HepG2 (cell line): ENCODE measurements at regions not wholly inside any gene's neighbourhood (a gene's known extent, or its start where the extent isn't known, plus 50 kb on each side); places are given as distances from the start of the nearest gene placed in this dataset.

Source experiments
- GTF2F1 ChIP-seq: fragments of 150-350 bp; IDR thresholded peaks from 2 replicates; pipeline ENCODE4 v1.6.1; 2014; ENCODE audit warnings: low read length
- MAZ ChIP-seq, 2 experiments: sonication (generic) in 1 of 2; formaldehyde crosslinking in 1 of 2; IDR thresholded peaks; 2 replicates each; pipeline versions ENCODE4 v1.5.0 to v1.6.1; 2012 to 2020; ENCODE audit warnings: low read depth in 2 of 2, mild to moderate bottlenecking in 2 of 2, borderline replicate concordance in 1 of 2, improper control_type of control experiment in 1 of 2, low read length in 1 of 2, missing genetic modification reagents in 1 of 2, moderate library complexity in 1 of 2
- RFXAP ChIP-seq: sonication (generic); formaldehyde crosslinking; IDR thresholded peaks from 2 replicates; pipeline ENCODE4 v1.4.0; 2020; ENCODE audit warnings: missing genetic modification reagents, borderline replicate concordance
- SOX6 ChIP-seq, 2 experiments: fragments of 450-650 bp in 1 of 2; sonication (generic) in 1 of 2; formaldehyde crosslinking in 1 of 2; IDR thresholded peaks; 2 replicates each; pipeline versions ENCODE4 v1.4.0 to v1.6.1; 2017 to 2020; ENCODE audit warnings: antibody characterized with exemption in 1 of 2, mild to moderate bottlenecking in 1 of 2, missing genetic modification reagents in 1 of 2
- STAG1 ChIP-seq: sonication (generic); formaldehyde crosslinking; IDR thresholded peaks from 2 replicates; pipeline ENCODE4 v1.4.0; 2020; ENCODE audit warnings: missing genetic modification reagents
- ZBTB20 ChIP-seq: sonication (generic); formaldehyde crosslinking; IDR thresholded peaks from 2 replicates; pipeline ENCODE4 v1.8.1; 2023; ENCODE audit warnings: missing genetic modification reagents, low read depth, mild to moderate bottlenecking, borderline replicate concordance
- ZBTB7B ChIP-seq: sonication (generic); formaldehyde crosslinking; IDR thresholded peaks from 2 replicates; pipeline ENCODE4 v1.4.0; 2020; ENCODE audit warnings: missing genetic modification reagents
- ZKSCAN1 ChIP-seq: fragments of 150-350 bp; IDR thresholded peaks from 2 replicates; pipeline ENCODE4 v1.6.1; 2014; ENCODE audit warnings: low read length
- ZNF383 ChIP-seq: sonication (generic); formaldehyde crosslinking; IDR thresholded peaks from 2 replicates; pipeline ENCODE4 v1.4.0; 2020; ENCODE audit warnings: missing genetic modification reagents, mild to moderate bottlenecking, borderline replicate concordance
- ZNF652 ChIP-seq: IDR thresholded peaks from 2 replicates; pipeline ENCODE4 v1.6.1; 2016; ENCODE audit warnings: low read depth, borderline replicate concordance
- TF ChIP-seq, protein P1 (sequence below): sonication (generic); formaldehyde crosslinking; IDR thresholded peaks from 2 replicates; pipeline ENCODE4 v1.8.1; 2023; ENCODE audit warnings: mild to moderate bottlenecking, inconsistent platforms, moderate library complexity, missing genetic modification reagents, borderline replicate concordance
- TF ChIP-seq, protein P2 (sequence below): sonication (generic); formaldehyde crosslinking; IDR thresholded peaks from 2 replicates; pipeline ENCODE4 v1.4.0; 2020; ENCODE audit warnings: missing genetic modification reagents
- TF ChIP-seq, protein P3 (sequence below): sonication (generic); formaldehyde crosslinking; IDR thresholded peaks from 2 replicates; pipeline ENCODE4 v1.4.0; 2020; ENCODE audit warnings: mild to moderate bottlenecking, missing genetic modification reagents
- TF ChIP-seq, protein P4 (sequence below): sonication (generic); formaldehyde crosslinking; IDR thresholded peaks from 2 replicates; pipeline ENCODE4 v1.9.0; 2022; ENCODE audit warnings: missing genetic modification reagents, mild to moderate bottlenecking, borderline replicate concordance

GRCh38 chr17:72426948-72427760 lies 306.3 kb downstream of the SOX9 start (continued):
- TF ChIP-seq, protein P1, sequence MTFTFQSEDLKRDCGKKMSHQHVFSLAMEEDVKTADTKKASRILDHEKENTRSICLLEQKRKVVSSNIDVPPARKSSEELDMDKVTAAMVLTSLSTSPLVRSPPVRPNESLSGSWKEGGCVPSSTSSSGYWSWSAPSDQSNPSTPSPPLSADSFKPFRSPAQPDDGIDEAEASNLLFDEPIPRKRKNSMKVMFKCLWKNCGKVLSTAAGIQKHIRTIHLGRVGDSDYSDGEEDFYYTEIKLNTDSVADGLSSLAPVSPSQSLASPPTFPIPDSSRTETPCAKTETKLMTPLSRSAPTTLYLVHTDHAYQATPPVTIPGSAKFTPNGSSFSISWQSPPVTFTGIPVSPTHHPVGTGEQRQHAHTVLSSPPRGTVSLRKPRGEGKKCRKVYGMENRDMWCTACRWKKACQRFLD (CRISPR knock-in tag), result no peak
- TF ChIP-seq ZNF383 (CRISPR knock-in tag) (0 out of 2 replicates have a peak, but pooled peaks have one; percentile 8), ZBTB7B (peak; percentile 19; the same call in 1 of the 2 replicates), ZNF652 (CRISPR knock-in tag) (no peak), ZBTB20 (CRISPR knock-in tag) (no peak), SOX6 (IDR thresholded peaks at IDR 0.05) (no peak), SOX6 (CRISPR knock-in tag; IDR thresholded peaks at IDR 0.05) (0 out of 2 replicates have a peak, but pooled peaks have one; percentile 19), STAG1 (CRISPR knock-in tag) (no peak), ZKSCAN1 (peak; percentile 46; the same call in 1 of the 2 replicates), RFXAP (CRISPR knock-in tag) (0 out of 2 replicates have a peak, but pooled peaks have one; percentile 4), GTF2F1 (no peak), MAZ (IDR thresholded peaks at IDR 0.05; ENCODE audit: borderline replicate concordance, low read depth, low read length) (no peak), MAZ (CRISPR knock-in tag; IDR thresholded peaks at IDR 0.05; ENCODE audit: low read depth) (0 out of 2 replicates have a peak, but pooled peaks have one; percentile 45)
- TF ChIP-seq, protein P2, sequence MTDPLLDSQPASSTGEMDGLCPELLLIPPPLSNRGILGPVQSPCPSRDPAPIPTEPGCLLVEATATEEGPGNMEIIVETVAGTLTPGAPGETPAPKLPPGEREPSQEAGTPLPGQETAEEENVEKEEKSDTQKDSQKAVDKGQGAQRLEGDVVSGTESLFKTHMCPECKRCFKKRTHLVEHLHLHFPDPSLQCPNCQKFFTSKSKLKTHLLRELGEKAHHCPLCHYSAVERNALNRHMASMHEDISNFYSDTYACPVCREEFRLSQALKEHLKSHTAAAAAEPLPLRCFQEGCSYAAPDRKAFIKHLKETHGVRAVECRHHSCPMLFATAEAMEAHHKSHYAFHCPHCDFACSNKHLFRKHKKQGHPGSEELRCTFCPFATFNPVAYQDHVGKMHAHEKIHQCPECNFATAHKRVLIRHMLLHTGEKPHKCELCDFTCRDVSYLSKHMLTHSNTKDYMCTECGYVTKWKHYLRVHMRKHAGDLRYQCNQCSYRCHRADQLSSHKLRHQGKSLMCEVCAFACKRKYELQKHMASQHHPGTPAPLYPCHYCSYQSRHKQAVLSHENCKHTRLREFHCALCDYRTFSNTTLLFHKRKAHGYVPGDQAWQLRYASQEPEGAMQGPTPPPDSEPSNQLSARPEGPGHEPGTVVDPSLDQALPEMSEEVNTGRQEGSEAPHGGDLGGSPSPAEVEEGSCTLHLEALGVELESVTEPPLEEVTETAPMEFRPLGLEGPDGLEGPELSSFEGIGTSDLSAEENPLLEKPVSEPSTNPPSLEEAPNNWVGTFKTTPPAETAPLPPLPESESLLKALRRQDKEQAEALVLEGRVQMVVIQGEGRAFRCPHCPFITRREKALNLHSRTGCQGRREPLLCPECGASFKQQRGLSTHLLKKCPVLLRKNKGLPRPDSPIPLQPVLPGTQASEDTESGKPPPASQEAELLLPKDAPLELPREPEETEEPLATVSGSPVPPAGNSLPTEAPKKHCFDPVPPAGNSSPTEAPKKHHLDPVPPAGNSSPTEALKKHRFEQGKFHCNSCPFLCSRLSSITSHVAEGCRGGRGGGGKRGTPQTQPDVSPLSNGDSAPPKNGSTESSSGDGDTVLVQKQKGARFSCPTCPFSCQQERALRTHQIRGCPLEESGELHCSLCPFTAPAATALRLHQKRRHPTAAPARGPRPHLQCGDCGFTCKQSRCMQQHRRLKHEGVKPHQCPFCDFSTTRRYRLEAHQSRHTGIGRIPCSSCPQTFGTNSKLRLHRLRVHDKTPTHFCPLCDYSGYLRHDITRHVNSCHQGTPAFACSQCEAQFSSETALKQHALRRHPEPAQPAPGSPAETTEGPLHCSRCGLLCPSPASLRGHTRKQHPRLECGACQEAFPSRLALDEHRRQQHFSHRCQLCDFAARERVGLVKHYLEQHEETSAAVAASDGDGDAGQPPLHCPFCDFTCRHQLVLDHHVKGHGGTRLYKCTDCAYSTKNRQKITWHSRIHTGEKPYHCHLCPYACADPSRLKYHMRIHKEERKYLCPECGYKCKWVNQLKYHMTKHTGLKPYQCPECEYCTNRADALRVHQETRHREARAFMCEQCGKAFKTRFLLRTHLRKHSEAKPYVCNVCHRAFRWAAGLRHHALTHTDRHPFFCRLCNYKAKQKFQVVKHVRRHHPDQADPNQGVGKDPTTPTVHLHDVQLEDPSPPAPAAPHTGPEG (CRISPR knock-in tag), result no peak
- TF ChIP-seq, protein P3, sequence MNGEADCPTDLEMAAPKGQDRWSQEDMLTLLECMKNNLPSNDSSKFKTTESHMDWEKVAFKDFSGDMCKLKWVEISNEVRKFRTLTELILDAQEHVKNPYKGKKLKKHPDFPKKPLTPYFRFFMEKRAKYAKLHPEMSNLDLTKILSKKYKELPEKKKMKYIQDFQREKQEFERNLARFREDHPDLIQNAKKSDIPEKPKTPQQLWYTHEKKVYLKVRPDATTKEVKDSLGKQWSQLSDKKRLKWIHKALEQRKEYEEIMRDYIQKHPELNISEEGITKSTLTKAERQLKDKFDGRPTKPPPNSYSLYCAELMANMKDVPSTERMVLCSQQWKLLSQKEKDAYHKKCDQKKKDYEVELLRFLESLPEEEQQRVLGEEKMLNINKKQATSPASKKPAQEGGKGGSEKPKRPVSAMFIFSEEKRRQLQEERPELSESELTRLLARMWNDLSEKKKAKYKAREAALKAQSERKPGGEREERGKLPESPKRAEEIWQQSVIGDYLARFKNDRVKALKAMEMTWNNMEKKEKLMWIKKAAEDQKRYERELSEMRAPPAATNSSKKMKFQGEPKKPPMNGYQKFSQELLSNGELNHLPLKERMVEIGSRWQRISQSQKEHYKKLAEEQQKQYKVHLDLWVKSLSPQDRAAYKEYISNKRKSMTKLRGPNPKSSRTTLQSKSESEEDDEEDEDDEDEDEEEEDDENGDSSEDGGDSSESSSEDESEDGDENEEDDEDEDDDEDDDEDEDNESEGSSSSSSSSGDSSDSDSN (CRISPR knock-in tag), result no peak
- TF ChIP-seq, protein P4, sequence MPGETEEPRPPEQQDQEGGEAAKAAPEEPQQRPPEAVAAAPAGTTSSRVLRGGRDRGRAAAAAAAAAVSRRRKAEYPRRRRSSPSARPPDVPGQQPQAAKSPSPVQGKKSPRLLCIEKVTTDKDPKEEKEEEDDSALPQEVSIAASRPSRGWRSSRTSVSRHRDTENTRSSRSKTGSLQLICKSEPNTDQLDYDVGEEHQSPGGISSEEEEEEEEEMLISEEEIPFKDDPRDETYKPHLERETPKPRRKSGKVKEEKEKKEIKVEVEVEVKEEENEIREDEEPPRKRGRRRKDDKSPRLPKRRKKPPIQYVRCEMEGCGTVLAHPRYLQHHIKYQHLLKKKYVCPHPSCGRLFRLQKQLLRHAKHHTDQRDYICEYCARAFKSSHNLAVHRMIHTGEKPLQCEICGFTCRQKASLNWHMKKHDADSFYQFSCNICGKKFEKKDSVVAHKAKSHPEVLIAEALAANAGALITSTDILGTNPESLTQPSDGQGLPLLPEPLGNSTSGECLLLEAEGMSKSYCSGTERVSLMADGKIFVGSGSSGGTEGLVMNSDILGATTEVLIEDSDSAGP (CRISPR knock-in tag), result 0 out of 2 replicates have a peak, but pooled peaks have one; percentile 39
